Adrenal gland (tissue), 9 donors: ENCODE measurements at regions not wholly inside any gene's neighbourhood (a gene's known extent, or its start where the extent isn't known, plus 50 kb on each side); places are given as distances from the start of the nearest gene placed in this dataset.

ENCODE experiments used
- DNase-seq, 7 donors: peaks; one replicate each; pipeline ENCODE4 v3.0.0-alpha.2; 2019 to 2020
- H3K27ac ChIP-seq, 5 donors: fragments of 200-600 bp; sonication (generic) in 4 of 5; 1 replicate in 3 of 5; 2 replicates in 2 of 5; pipeline versions ENCODE4 v1.5.1 to v1.8.0; 2016 to 2020; ENCODE audit warnings: mild to moderate bottlenecking in 1 of 5
- H3K27me3 ChIP-seq: fragments of 200-600 bp; 2 replicates; pipeline ENCODE4 v1.8.0; 2021
- H3K36me3 ChIP-seq, 2 donors: fragments of 200-600 bp; replicated peaks in 1 of 2; 1 replicate in 1 of 2; 2 replicates in 1 of 2; pipeline versions ENCODE4 v1.5.1 to v1.8.0; 2018 to 2022
- H3K4me1 ChIP-seq, 2 donors: fragments of 200-600 bp; replicated peaks in 1 of 2; 1 replicate in 1 of 2; 2 replicates in 1 of 2; pipeline versions ENCODE4 v1.5.1 to v1.8.0; 2018 to 2021
- H3K4me3 ChIP-seq, 4 donors: fragments of 200-600 bp; sonication (generic) in 3 of 4; one replicate each; pipeline ENCODE4 v1.5.1; 2016 to 2018
- H3K9me3 ChIP-seq, 3 donors: fragments of 200-600 bp; sonication (generic) in 1 of 3; replicated peaks in 1 of 3; 1 replicate in 2 of 3; 2 replicates in 1 of 3; pipeline versions ENCODE4 v1.5.1 to v1.8.0; 2016 to 2021
- CTCF ChIP-seq, 6 experiments: fragments of 450-650 bp in 4 of 6; fragments of 200-600 bp in 2 of 6; sonication (generic) in 1 of 6; IDR thresholded peaks; 1 replicate in 5 of 6; 2 replicates in 1 of 6; pipeline versions ENCODE4 v1.5.1 to v1.8.0; 2016 to 2021; ENCODE audit warnings: antibody characterized with exemption in 6 of 6, mild to moderate bottlenecking in 2 of 6, moderate library complexity in 1 of 6
- POLR2A ChIP-seq, 2 donors: fragments of 450-650 bp; IDR thresholded peaks; one replicate each; pipeline ENCODE4 v1.6.1; 2017; ENCODE audit warnings: antibody characterized with exemption in 2 of 2, mild to moderate bottlenecking in 2 of 2, moderate library complexity in 1 of 2
- WGBS, 4 donors: extraction: QIAGEN DNeasy Blood & Tissue Kit in 2 of 4; methylation state at CpG; one replicate each; pipeline versions ENCODE4 v1.1.5 to v1.1.7; 2013 to 2017; 5-methylcytosine and 5-hydroxymethylcytosine counted together
- intact Hi-C, 2 donors: fragments of 100-400 bp; cut with DNase I; formaldehyde crosslinking; loops; one replicate each; pipeline versions ENCODE4 v1.14.1 to v1.15.0; 2022 to 2023
- donor health status: healthy with polysubstance abuse.
- donor health status: Bipolar disorder and iron deficiency.
- donor health status: DM: yes; HTN: yes; CAD: no.
- donor health status: DM: no; HTN: no; CAD: no.
- donor health status: DM: no; HTN: no; CAD: no.

- intact Hi-C loops, result no loop called here
- Histone ChIP-seq H3K9me3 (no peaks in the 10 kb centered on the region), H3K27me3 (no peaks in the 10 kb centered on the region), H3K27ac (no peak overlapping the region), H3K4me1 (no peaks in the 10 kb centered on the region), H3K4me3 (no peak overlapping the region), H3K36me3 (no peaks in the 10 kb centered on the region)
- DNase-seq, result no peak
- WGBS, 4 donors, result 78 to 88% (median 83%) methylated on average over 3 of the region's 3 CpGs
- no peak for TF ChIP-seq POLR2A (IDR thresholded peaks at IDR 0.05)
- TF ChIP-seq CTCF (IDR thresholded peaks at IDR 0.05), result no peak
Observed at GRCh38 chr5:98489021-98489420, 284.4 kb upstream of the RGMB start.

GRCh38 chr5:98490348-98490747, 283.1 kb upstream of the RGMB start:
- WGBS, 4 donors, result 92 to 98% (median 94%) methylated on average over 10 of the region's 10 CpGs
- Histone ChIP-seq H3K9me3 (no peaks in the 10 kb centered on the region), H3K36me3 (no peaks in the 10 kb centered on the region), H3K27ac (no peak overlapping the region), H3K4me1 (no peaks in the 10 kb centered on the region), H3K4me3 (no peak overlapping the region), H3K27me3 (no peaks in the 10 kb centered on the region)
- TF ChIP-seq CTCF (IDR thresholded peaks at IDR 0.05), result no peak
- no peak for TF ChIP-seq POLR2A (IDR thresholded peaks at IDR 0.05)
- intact Hi-C loops, result no loop called here
- no peak for DNase-seq

- WGBS, 4 donors, result 85 to 100% (median 100%) methylated on average over 1 of the region's 1 CpG
- Histone ChIP-seq H3K27me3 (no peaks in the 10 kb centered on the region), H3K27ac (no peak overlapping the region), H3K9me3 (no peaks in the 10 kb centered on the region), H3K4me1 (no peaks in the 10 kb centered on the region), H3K4me3 (no peak overlapping the region), H3K36me3 (no peaks in the 10 kb centered on the region)
- no peak for DNase-seq
- TF ChIP-seq CTCF (IDR thresholded peaks at IDR 0.05) (no peak), POLR2A (IDR thresholded peaks at IDR 0.05) (no peak)
- intact Hi-C loops, result no loop called here
Observed at GRCh38 chr5:98492258-98492657, 281.2 kb upstream of the RGMB start.

- no peaks in the 10 kb centered on the region for H3K27me3 ChIP-seq
- no peak overlapping the region for H3K4me3 ChIP-seq
- H3K4me1 ChIP-seq, result no peaks in the 10 kb centered on the region
- no peak for DNase-seq
- WGBS, 4 donors, result 46 to 59% (median 52%) methylated on average over 1 of the region's 1 CpG
- no peak overlapping the region for H3K27ac ChIP-seq
- H3K9me3 ChIP-seq, result no peaks in the 10 kb centered on the region
- H3K36me3 ChIP-seq, result no peaks in the 10 kb centered on the region
- TF ChIP-seq CTCF (IDR thresholded peaks at IDR 0.05), result no peak
- intact Hi-C loops, result no loop called here
Observed at GRCh38 chr5:98497418-98497817, 276.0 kb upstream of the RGMB start.
